Adrenal gland (tissue), 9 donors: ENCODE measurements at regions not wholly inside any gene's neighbourhood (a gene's known extent, or its start where the extent isn't known, plus 50 kb on each side); places are given as distances from the start of the nearest gene placed in this dataset.
"Not testable (repeated sequence)": the region's sequence is repeated elsewhere in the genome, so short reads cannot be mapped to it uniquely, and the experiment has no call there.

Experiments used
- DNase-seq, 7 donors: peaks; one replicate each; pipeline ENCODE4 v3.0.0-alpha.2; 2019 to 2020
- H3K27ac ChIP-seq, 5 donors: fragments of 200-600 bp; sonication (generic) in 4 of 5; 1 replicate in 3 of 5; 2 replicates in 2 of 5; pipeline versions ENCODE4 v1.5.1 to v1.8.0; 2016 to 2020; ENCODE audit warnings: mild to moderate bottlenecking in 1 of 5
- H3K27me3 ChIP-seq: fragments of 200-600 bp; 2 replicates; pipeline ENCODE4 v1.8.0; 2021
- H3K36me3 ChIP-seq, 2 donors: fragments of 200-600 bp; replicated peaks in 1 of 2; 1 replicate in 1 of 2; 2 replicates in 1 of 2; pipeline versions ENCODE4 v1.5.1 to v1.8.0; 2018 to 2022
- H3K4me1 ChIP-seq, 2 donors: fragments of 200-600 bp; replicated peaks in 1 of 2; 1 replicate in 1 of 2; 2 replicates in 1 of 2; pipeline versions ENCODE4 v1.5.1 to v1.8.0; 2018 to 2021
- H3K4me3 ChIP-seq, 4 donors: fragments of 200-600 bp; sonication (generic) in 3 of 4; one replicate each; pipeline ENCODE4 v1.5.1; 2016 to 2018
- H3K9me3 ChIP-seq, 3 donors: fragments of 200-600 bp; sonication (generic) in 1 of 3; replicated peaks in 1 of 3; 1 replicate in 2 of 3; 2 replicates in 1 of 3; pipeline versions ENCODE4 v1.5.1 to v1.8.0; 2016 to 2021
- CTCF ChIP-seq, 6 experiments: fragments of 450-650 bp in 4 of 6; fragments of 200-600 bp in 2 of 6; sonication (generic) in 1 of 6; IDR thresholded peaks; 1 replicate in 5 of 6; 2 replicates in 1 of 6; pipeline versions ENCODE4 v1.5.1 to v1.8.0; 2016 to 2021; ENCODE audit warnings: antibody characterized with exemption in 6 of 6, mild to moderate bottlenecking in 2 of 6, moderate library complexity in 1 of 6
- POLR2A ChIP-seq, 2 donors: fragments of 450-650 bp; IDR thresholded peaks; one replicate each; pipeline ENCODE4 v1.6.1; 2017; ENCODE audit warnings: antibody characterized with exemption in 2 of 2, mild to moderate bottlenecking in 2 of 2, moderate library complexity in 1 of 2
- WGBS, 4 donors: extraction: QIAGEN DNeasy Blood & Tissue Kit in 2 of 4; methylation state at CpG; one replicate each; pipeline versions ENCODE4 v1.1.5 to v1.1.7; 2013 to 2017; 5-methylcytosine and 5-hydroxymethylcytosine counted together
- intact Hi-C, 2 donors: fragments of 100-400 bp; cut with DNase I; formaldehyde crosslinking; loops; one replicate each; pipeline versions ENCODE4 v1.14.1 to v1.15.0; 2022 to 2023
- donor health status: healthy with polysubstance abuse.
- donor health status: Bipolar disorder and iron deficiency.
- donor health status: DM: yes; HTN: yes; CAD: no.
- donor health status: DM: no; HTN: no; CAD: no.
- donor health status: DM: no; HTN: no; CAD: no.

DNA sequence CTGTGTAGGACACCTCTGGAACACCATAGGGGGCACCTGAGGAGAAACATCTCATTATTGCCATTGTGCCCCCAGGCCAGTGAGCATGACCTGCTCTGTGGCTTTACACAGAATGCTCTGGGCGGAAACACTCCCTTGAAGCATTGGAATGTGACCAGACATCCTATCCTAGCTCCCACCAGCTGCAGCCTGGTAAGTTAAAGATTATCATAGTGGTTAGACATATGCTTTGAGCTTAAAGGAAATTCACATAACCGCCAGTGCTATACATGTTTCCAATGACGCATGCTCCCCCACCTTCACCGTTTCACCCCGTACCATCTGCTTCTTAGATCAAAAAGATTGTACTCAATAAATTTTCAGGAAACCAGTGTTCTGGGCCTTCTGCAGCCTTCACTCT lies 217.7 kb upstream of the CENPE start:
- TF ChIP-seq CTCF (IDR thresholded peaks at IDR 0.05): no peak
- no peak for TF ChIP-seq POLR2A (IDR thresholded peaks at IDR 0.05)
- Histone ChIP-seq H3K27ac (no peak overlapping the region), H3K9me3 (no peaks in the 10 kb centered on the region), H3K36me3 (no peaks in the 10 kb centered on the region), H3K4me1 (no peaks in the 10 kb centered on the region), H3K4me3 (no peak overlapping the region), H3K27me3 (no peaks in the 10 kb centered on the region)
- WGBS, 4 donors: 79 to 85% (median 82%) methylated on average over 5 of the region's 5 CpGs
- no peak for DNase-seq
- intact Hi-C loops: no loop called here

DNA sequence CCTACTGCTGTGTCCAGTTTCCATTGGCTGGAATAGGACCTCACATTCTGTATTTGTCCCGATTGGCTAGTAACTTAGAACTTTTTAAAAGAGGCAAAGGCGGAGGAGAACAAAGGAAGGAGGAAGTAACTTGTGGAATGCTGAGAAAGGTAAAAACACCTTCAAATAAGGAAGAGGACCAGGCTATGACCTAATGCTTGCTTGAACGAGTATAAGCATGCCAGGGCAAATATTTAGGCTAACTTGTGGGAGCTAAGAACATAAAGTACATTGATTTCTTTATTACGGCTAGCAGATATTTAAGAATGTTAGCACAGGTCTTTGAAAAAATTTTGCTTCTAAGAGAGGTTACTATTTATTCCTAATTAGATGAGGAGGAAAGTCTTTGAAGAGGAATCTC lies 214.5 kb upstream of the CENPE start:
- DNase-seq, H3K27ac ChIP-seq, H3K4me1 ChIP-seq, H3K9me3 ChIP-seq, H3K27me3 ChIP-seq, H3K4me3 ChIP-seq, H3K36me3 ChIP-seq, intact Hi-C loops: not testable (repeated sequence)
- WGBS, 4 donors: 52 to 62% (median 59%) methylated on average over 4 of the region's 4 CpGs

- H3K4me1 ChIP-seq: no peaks in the 10 kb centered on the region
- H3K27me3 ChIP-seq: no peaks in the 10 kb centered on the region
- no peaks in the 10 kb centered on the region for H3K36me3 ChIP-seq
- no peak for DNase-seq
- H3K9me3 ChIP-seq: no peaks in the 10 kb centered on the region
- no peak for TF ChIP-seq CTCF (IDR thresholded peaks at IDR 0.05)
- no peak for TF ChIP-seq POLR2A (IDR thresholded peaks at IDR 0.05)
- 69 to 81% (median 77%) methylated on average over 3 of the region's 3 CpGs for WGBS, 4 donors
- no peak overlapping the region for H3K4me3 ChIP-seq
- no peak overlapping the region for H3K27ac ChIP-seq
- intact Hi-C loops: no loop called here
These were observed 212.2 kb upstream of the CENPE start for GRCh38 chr4:103410386-103410785.

DNA sequence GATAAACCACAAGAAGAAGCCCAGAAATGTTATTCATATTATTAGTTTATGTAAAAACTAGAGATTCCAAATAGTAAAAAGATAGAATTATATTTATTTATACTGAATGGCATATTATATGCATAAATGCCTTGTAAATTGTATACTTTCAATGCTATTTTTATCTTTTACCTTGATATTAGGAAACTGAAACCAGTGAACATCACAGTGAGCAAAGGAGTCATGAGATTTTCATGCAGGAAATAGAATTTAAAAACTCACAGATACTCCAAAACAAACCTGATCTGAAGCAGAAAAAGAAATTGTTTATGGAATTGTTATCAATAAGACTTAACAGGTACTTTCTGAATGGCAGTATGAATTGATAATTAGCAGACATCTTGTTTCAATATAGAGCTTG lies 207.3 kb upstream of the CENPE start:
- Histone ChIP-seq H3K27ac (no peak overlapping the region), H3K27me3 (no peaks in the 10 kb centered on the region), H3K4me3 (no peak overlapping the region), H3K4me1 (no peaks in the 10 kb centered on the region), H3K9me3 (no peaks in the 10 kb centered on the region), H3K36me3 (no peaks in the 10 kb centered on the region)
- no peak for DNase-seq
- TF ChIP-seq POLR2A (IDR thresholded peaks at IDR 0.05): no peak
- intact Hi-C loops: no loop called here

DNA sequence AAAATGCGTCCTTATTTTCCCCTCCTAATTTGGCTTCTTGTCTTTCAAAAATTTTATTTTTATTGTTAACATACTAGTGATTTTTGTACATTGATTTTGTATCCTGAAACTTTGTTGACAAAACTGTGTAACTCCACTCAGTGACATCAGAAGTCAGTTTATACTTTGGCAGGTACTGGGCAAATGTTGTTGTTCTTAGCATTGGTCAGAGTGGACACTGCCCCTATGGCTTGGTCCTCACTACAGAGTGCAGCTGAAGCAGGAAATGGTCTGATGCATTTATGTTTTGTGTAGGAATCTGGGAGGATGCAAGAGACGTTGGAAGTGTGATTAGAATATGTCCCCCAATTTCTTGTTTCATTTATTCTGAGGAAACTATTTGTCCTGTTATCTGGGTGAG lies 205.5 kb upstream of the CENPE start:
- TF ChIP-seq POLR2A (IDR thresholded peaks at IDR 0.05): no peak
- no peak for TF ChIP-seq CTCF (IDR thresholded peaks at IDR 0.05)
- 47 to 59% (median 54%) methylated on average over 2 of the region's 2 CpGs for WGBS, 4 donors
- DNase-seq: no peak
- H3K36me3 ChIP-seq: no peaks in the 10 kb centered on the region
- intact Hi-C loops: no loop called here
- no peak overlapping the region for H3K27ac ChIP-seq
- H3K27me3 ChIP-seq: no peaks in the 10 kb centered on the region
- H3K4me1 ChIP-seq: no peaks in the 10 kb centered on the region
- H3K9me3 ChIP-seq: no peaks in the 10 kb centered on the region
- no peak overlapping the region for H3K4me3 ChIP-seq
